GM19043 (cell line): ENCODE measurements at regions not wholly inside any gene's neighbourhood (a gene's known extent, or its start where the extent isn't known, plus 50 kb on each side); places are given as distances from the start of the nearest gene placed in this dataset.
"Not testable (repeated sequence)": the region's sequence is repeated elsewhere in the genome, so short reads cannot be mapped to it uniquely, and the experiment has no call there.

ENCODE experiments used
- ATAC-seq: cut with Tn5 transposase; IDR thresholded peaks from one replicate; pipeline ENCODE4 v1.9.1; 2021; ENCODE audit warnings: low read depth; ENCODE audit not compliant: unreplicated experiment

- not testable (repeated sequence) for ATAC-seq
Measured at GRCh38 chr13:109264603-109265437, 521.6 kb downstream of the IRS2 start.

DNA sequence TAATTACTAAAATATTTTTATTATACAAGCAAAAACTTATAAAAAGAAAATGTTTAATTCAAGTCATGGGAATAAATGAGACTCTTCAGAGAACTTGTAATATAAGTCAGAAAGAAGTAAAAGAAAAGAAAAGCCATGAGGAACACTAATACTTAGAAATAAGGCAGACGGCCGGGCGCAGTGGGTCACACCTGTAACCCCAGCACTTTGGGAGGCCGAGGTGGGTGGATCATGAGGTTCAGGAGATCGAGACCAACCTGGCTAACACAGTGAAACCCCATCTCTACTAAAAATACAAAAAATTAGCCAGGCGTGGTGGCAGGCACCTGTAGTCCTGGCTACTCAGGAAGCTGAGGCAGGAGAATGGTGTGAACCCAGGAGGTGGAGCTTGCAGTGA, 528.6 kb downstream of the IRS2 start:
- ATAC-seq: not testable (repeated sequence)
